Transverse colon (tissue), 4 donors: ENCODE measurements at regions not wholly inside any gene's neighbourhood (a gene's known extent, or its start where the extent isn't known, plus 50 kb on each side); places are given as distances from the start of the nearest gene placed in this dataset.

Experiments used
- CTCF ChIP-seq, 5 experiments: fragments of 200-600 bp in 3 of 5; fragments of 450-650 bp in 2 of 5; sonication (generic) in 3 of 5; IDR thresholded peaks; 1 replicate in 2 of 5; 2 replicates in 3 of 5; pipeline ENCODE4 v1.5.1; 2016 to 2017; ENCODE audit warnings: antibody characterized with exemption in 5 of 5, inconsistent platforms in 3 of 5, mild to moderate bottlenecking in 2 of 5, moderate library complexity in 1 of 5
- EP300 ChIP-seq: sonication (generic); formaldehyde crosslinking; IDR thresholded peaks from one replicate; pipeline ENCODE4 v1.6.1; 2017; ENCODE audit warnings: antibody characterized with exemption, low read depth
- POLR2A ChIP-seq: fragments of 450-650 bp; IDR thresholded peaks from one replicate; pipeline ENCODE4 v1.6.1; 2016; ENCODE audit warnings: antibody characterized with exemption, mild to moderate bottlenecking, moderate library complexity
- POLR2AphosphoS5 ChIP-seq, 3 donors: sonication (generic); formaldehyde crosslinking; IDR thresholded peaks; one replicate each; pipeline ENCODE4 v1.6.1; 2016; ENCODE audit warnings: antibody characterized with exemption in 3 of 3

- no peak for TF ChIP-seq POLR2A
- TF ChIP-seq EP300, result no peak
- TF ChIP-seq CTCF (IDR thresholded peaks at IDR 0.05), result no peak
- TF ChIP-seq POLR2AphosphoS5 (IDR thresholded peaks at IDR 0.05), result no peak
Measured at GRCh38 chr6:15781333-15781732, 118.5 kb upstream of the DTNBP1 start.
